Sigmoid colon (tissue), 6 donors: ENCODE measurements at regions not wholly inside any gene's neighbourhood (a gene's known extent, or its start where the extent isn't known, plus 50 kb on each side); places are given as distances from the start of the nearest gene placed in this dataset.

ENCODE experiments used
- DNase-seq: peaks from one replicate; pipeline ENCODE4 v3.0.0-alpha.2; 2019
- H3K27ac ChIP-seq, 4 donors: fragments of 200-600 bp; sonication (generic); one replicate each; pipeline ENCODE4 v1.5.1; 2016 to 2019; ENCODE audit warnings: mild to moderate bottlenecking in 1 of 4
- H3K27me3 ChIP-seq, 3 donors: fragments of 200-600 bp; sonication (generic); one replicate each; pipeline ENCODE4 v1.5.1; 2019; ENCODE audit warnings: mild to moderate bottlenecking in 1 of 3
- H3K36me3 ChIP-seq, 4 donors: fragments of 200-600 bp; sonication (generic); one replicate each; pipeline ENCODE4 v1.5.1; 2016 to 2019
- H3K4me1 ChIP-seq, 4 donors: fragments of 200-600 bp; sonication (generic); one replicate each; pipeline ENCODE4 v1.5.1; 2017 to 2019
- H3K4me3 ChIP-seq, 4 donors: fragments of 200-600 bp; sonication (generic); one replicate each; pipeline ENCODE4 v1.5.1; 2017 to 2019; ENCODE audit warnings: mild to moderate bottlenecking in 2 of 4, moderate library complexity in 1 of 4
- H3K9me3 ChIP-seq, 4 donors: fragments of 200-600 bp in 3 of 4; sonication (generic) in 3 of 4; one replicate each; pipeline versions ENCODE4 v1.5.1 to v1.6.1; 2013 to 2019
- CTCF ChIP-seq, 4 experiments: fragments of 450-650 bp in 3 of 4; fragments of 200-600 bp in 1 of 4; IDR thresholded peaks; one replicate each; pipeline ENCODE4 v1.5.1; 2016 to 2019; ENCODE audit warnings: antibody characterized with exemption in 4 of 4, mild to moderate bottlenecking in 3 of 4, moderate library complexity in 2 of 4
- EP300 ChIP-seq, 4 donors: sonication (generic); formaldehyde crosslinking; IDR thresholded peaks; one replicate each; pipeline ENCODE4 v1.6.1; 2017; ENCODE audit warnings: antibody characterized with exemption in 4 of 4
- POLR2A ChIP-seq, 2 donors: fragments of 450-650 bp; IDR thresholded peaks; one replicate each; pipeline ENCODE4 v1.6.1; 2016; ENCODE audit warnings: antibody characterized with exemption in 2 of 2, mild to moderate bottlenecking in 2 of 2, moderate library complexity in 2 of 2
- POLR2AphosphoS5 ChIP-seq, 4 donors: sonication (generic); formaldehyde crosslinking; IDR thresholded peaks; one replicate each; pipeline ENCODE4 v1.6.1; 2017; ENCODE audit warnings: antibody characterized with exemption in 4 of 4
- WGBS, 2 donors: extraction: QIAGEN DNeasy Blood & Tissue Kit; methylation state at CpG; one replicate each; pipeline ENCODE4 v1.1.7; 2013; 5-methylcytosine and 5-hydroxymethylcytosine counted together
- intact Hi-C: fragments of 100-400 bp; cut with DNase I; formaldehyde crosslinking; loops from one replicate; pipeline ENCODE4 v1.15.1; 2023
- donor health status: healthy with polysubstance abuse.
- donor health status: healthy.

- no peaks in the 10 kb centered on the region for H3K4me1 ChIP-seq
- no peaks in the 10 kb centered on the region for H3K36me3 ChIP-seq
- no peaks in the 10 kb centered on the region for H3K9me3 ChIP-seq
- no peak overlapping the region for H3K4me3 ChIP-seq
- no peaks in the 10 kb centered on the region for H3K27me3 ChIP-seq
- TF ChIP-seq CTCF (IDR thresholded peaks at IDR 0.05) (no peak), POLR2A (IDR thresholded peaks at IDR 0.05) (no peak), EP300 (IDR thresholded peaks at IDR 0.05) (no peak)
- no peak for DNase-seq
- no peak overlapping the region for H3K27ac ChIP-seq
- WGBS, 2 donors: 65 to 76% methylated on average over 4 of the region's 4 CpGs
- intact Hi-C loops: no loop called here
Observed at GRCh38 chr13:79237981-79238380, 168.1 kb downstream of the RBM26 start.

GRCh38 chr13:79231887-79232286 is 174.2 kb downstream of the RBM26 start:
- Histone ChIP-seq H3K4me1 (no peaks in the 10 kb centered on the region), H3K36me3 (no peaks in the 10 kb centered on the region), H3K4me3 (no peak overlapping the region), H3K27ac (no peak overlapping the region), H3K9me3 (no peaks in the 10 kb centered on the region), H3K27me3 (no peaks in the 10 kb centered on the region)
- DNase-seq: no peak
- intact Hi-C loops: no loop called here
- WGBS, 2 donors: 90 to 93% methylated on average over 2 of the region's 2 CpGs
- TF ChIP-seq POLR2AphosphoS5 (IDR thresholded peaks at IDR 0.05): no peak
- TF ChIP-seq CTCF (IDR thresholded peaks at IDR 0.05): no peak
- TF ChIP-seq POLR2A (IDR thresholded peaks at IDR 0.05): no peak
- no peak for TF ChIP-seq EP300 (IDR thresholded peaks at IDR 0.05)

DNA sequence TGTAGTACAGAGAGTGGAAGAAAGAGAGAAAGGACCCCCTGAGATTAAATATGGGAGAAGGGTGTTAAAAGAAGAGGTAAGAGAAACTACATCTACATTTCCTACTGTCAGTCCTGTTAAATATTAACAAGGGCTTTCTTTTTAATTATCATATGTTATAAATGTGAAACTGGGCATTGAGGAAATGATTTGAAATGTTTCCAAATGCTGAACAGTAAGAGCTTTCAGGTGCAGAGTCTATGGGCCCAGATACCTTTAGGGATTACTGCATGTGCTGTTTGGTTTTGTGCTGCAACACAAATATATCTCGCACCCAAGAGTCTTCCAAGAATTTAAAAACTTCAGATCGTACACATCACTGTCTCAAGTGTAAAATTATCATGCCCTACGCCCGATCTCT is 176.3 kb downstream of the RBM26 start:
- Histone ChIP-seq H3K4me3 (no peak overlapping the region), H3K4me1 (peaks cover 0 to 7% (median 6%) of the 10 kb centered on the region in 4 donors), H3K36me3 (no peaks in the 10 kb centered on the region), H3K9me3 (no peaks in the 10 kb centered on the region), H3K27ac (no peak overlapping the region), H3K27me3 (no peaks in the 10 kb centered on the region)
- DNase-seq: no peak
- TF ChIP-seq POLR2A (IDR thresholded peaks at IDR 0.05) (no peak), POLR2AphosphoS5 (IDR thresholded peaks at IDR 0.05) (no peak), EP300 (IDR thresholded peaks at IDR 0.05) (no peak), CTCF (IDR thresholded peaks at IDR 0.05) (no peak)
- WGBS, 2 donors: 25 to 74% methylated on average over 4 of the region's 4 CpGs
- intact Hi-C loops: no loop called here

GRCh38 chr13:79228972-79229371 is 177.1 kb downstream of the RBM26 start:
- Histone ChIP-seq H3K9me3 (no peaks in the 10 kb centered on the region), H3K36me3 (no peaks in the 10 kb centered on the region), H3K4me3 (no peak overlapping the region), H3K27me3 (no peaks in the 10 kb centered on the region), H3K4me1 (peaks cover 0 to 7% (median 6%) of the 10 kb centered on the region in 4 donors), H3K27ac (no peak overlapping the region)
- 84 to 86% methylated on average over 5 of the region's 5 CpGs for WGBS, 2 donors
- DNase-seq: no peak
- TF ChIP-seq POLR2AphosphoS5 (IDR thresholded peaks at IDR 0.05) (no peak), EP300 (IDR thresholded peaks at IDR 0.05) (no peak), POLR2A (IDR thresholded peaks at IDR 0.05) (no peak), CTCF (IDR thresholded peaks at IDR 0.05) (no peak)
- intact Hi-C loops: no loop called here

DNA sequence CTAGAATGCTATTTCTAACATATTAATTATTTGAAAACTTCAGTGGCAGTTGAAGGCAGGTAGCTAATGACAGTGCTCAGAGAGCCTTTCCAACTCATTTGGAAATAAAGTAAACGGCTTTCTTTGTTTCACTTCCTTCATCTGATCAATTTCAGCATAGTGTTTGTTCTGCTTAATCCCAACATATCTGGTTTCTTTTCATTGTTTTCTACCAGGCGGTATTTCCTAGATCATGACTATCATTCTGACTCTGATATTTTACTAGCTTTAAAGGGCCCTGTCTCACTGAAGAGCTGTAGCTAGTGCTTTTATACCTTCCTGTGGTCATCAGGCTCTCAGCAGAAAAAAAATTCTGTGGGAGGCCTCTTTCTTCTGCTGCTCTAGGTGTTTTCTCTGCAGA is 178.6 kb downstream of the RBM26 start:
- TF ChIP-seq CTCF (IDR thresholded peaks at IDR 0.05): no peak
- TF ChIP-seq POLR2A (IDR thresholded peaks at IDR 0.05): no peak
- TF ChIP-seq POLR2AphosphoS5 (IDR thresholded peaks at IDR 0.05): no peak
- no peak for TF ChIP-seq EP300 (IDR thresholded peaks at IDR 0.05)

More for the DNA sequence above, 178.6 kb downstream of the RBM26 start:
- no peak overlapping the region for H3K27ac ChIP-seq
- DNase-seq: no peak
- no peak overlapping the region for H3K4me3 ChIP-seq
- H3K9me3 ChIP-seq: no peaks in the 10 kb centered on the region
- 23 to 35% methylated on average over 2 of the region's 2 CpGs for WGBS, 2 donors
- H3K4me1 ChIP-seq: peaks cover 0 to 7% (median 6%) of the 10 kb centered on the region in 4 donors
- no peaks in the 10 kb centered on the region for H3K36me3 ChIP-seq
- no peaks in the 10 kb centered on the region for H3K27me3 ChIP-seq
- intact Hi-C loops: no loop called here
